NCI-H146 treated with DMSO at 0.1 percent for 48 hours (cell line): ENCODE measurements at regions not wholly inside any gene's neighbourhood (a gene's known extent, or its start where the extent isn't known, plus 50 kb on each side); places are given as distances from the start of the nearest gene placed in this dataset.

Experiments used
- DNase-seq: peaks from one replicate; lab custom pipeline; 2025; ENCODE audit not compliant: unreplicated experiment; lab: John Stamatoyannopoulos, UW

- no peak for DNase-seq
These were observed 1159.6 kb downstream of the CDH18 start for GRCh38 chr5:18828351-18828750.

GRCh38 chr5:18829539-18829938 lies 1158.5 kb downstream of the CDH18 start:
- no peak for DNase-seq

- DNase-seq: no peak
These were observed 1137.8 kb downstream of the CDH18 start for GRCh38 chr5:18850216-18850615.

GRCh38 chr5:18872978-18873377 lies 1115.0 kb downstream of the CDH18 start:
- DNase-seq: no peak

- no peak for DNase-seq
These were observed 1111.4 kb downstream of the CDH18 start for GRCh38 chr5:18876565-18876964.

- DNase-seq: no peak
These were observed 1106.4 kb downstream of the CDH18 start for GRCh38 chr5:18881615-18882014.

GRCh38 chr5:18882154-18882553 lies 1105.8 kb downstream of the CDH18 start:
- DNase-seq: no peak

- DNase-seq: no peak
These were observed 1099.2 kb downstream of the CDH18 start for GRCh38 chr5:18888821-18889220.

- DNase-seq: no peak
These were observed 1087.4 kb downstream of the CDH18 start for GRCh38 chr5:18900644-18901043.

GRCh38 chr5:18920966-18921365 lies 1067.0 kb downstream of the CDH18 start:
- DNase-seq: no peak

- no peak for DNase-seq
These were observed 1055.9 kb downstream of the CDH18 start for GRCh38 chr5:18932081-18932480.

- no peak for DNase-seq
These were observed 1043.2 kb downstream of the CDH18 start for GRCh38 chr5:18944771-18945170.

GRCh38 chr5:18954239-18954638 lies 1033.8 kb downstream of the CDH18 start:
- no peak for DNase-seq

GRCh38 chr5:18959535-18959934 lies 1028.5 kb downstream of the CDH18 start:
- DNase-seq: no peak

- DNase-seq: no peak
These were observed 1026.8 kb downstream of the CDH18 start for GRCh38 chr5:18961234-18961633.

GRCh38 chr5:18965893-18966292 lies 1022.1 kb downstream of the CDH18 start:
- no peak for DNase-seq

GRCh38 chr5:18967637-18968036 lies 1020.4 kb downstream of the CDH18 start:
- DNase-seq: no peak

GRCh38 chr5:18968966-18969365 lies 1019.0 kb downstream of the CDH18 start:
- DNase-seq: no peak

- DNase-seq: no peak
These were observed 1018.0 kb downstream of the CDH18 start for GRCh38 chr5:18970000-18970399.

GRCh38 chr5:18972177-18972576 lies 1015.8 kb downstream of the CDH18 start:
- DNase-seq: no peak

GRCh38 chr5:18975624-18976023 lies 1012.4 kb downstream of the CDH18 start:
- no peak for DNase-seq

- no peak for DNase-seq
These were observed 1010.1 kb downstream of the CDH18 start for GRCh38 chr5:18977880-18978279.

GRCh38 chr5:18984559-18985080 lies 1003.4 kb downstream of the CDH18 start:
- no peak for DNase-seq
